ENCODE measurements at regions not wholly inside any gene's neighbourhood (a gene's known extent, or its start where the extent isn't known, plus 50 kb on each side); places are given as distances from the start of the nearest gene placed in this dataset.

DNA sequence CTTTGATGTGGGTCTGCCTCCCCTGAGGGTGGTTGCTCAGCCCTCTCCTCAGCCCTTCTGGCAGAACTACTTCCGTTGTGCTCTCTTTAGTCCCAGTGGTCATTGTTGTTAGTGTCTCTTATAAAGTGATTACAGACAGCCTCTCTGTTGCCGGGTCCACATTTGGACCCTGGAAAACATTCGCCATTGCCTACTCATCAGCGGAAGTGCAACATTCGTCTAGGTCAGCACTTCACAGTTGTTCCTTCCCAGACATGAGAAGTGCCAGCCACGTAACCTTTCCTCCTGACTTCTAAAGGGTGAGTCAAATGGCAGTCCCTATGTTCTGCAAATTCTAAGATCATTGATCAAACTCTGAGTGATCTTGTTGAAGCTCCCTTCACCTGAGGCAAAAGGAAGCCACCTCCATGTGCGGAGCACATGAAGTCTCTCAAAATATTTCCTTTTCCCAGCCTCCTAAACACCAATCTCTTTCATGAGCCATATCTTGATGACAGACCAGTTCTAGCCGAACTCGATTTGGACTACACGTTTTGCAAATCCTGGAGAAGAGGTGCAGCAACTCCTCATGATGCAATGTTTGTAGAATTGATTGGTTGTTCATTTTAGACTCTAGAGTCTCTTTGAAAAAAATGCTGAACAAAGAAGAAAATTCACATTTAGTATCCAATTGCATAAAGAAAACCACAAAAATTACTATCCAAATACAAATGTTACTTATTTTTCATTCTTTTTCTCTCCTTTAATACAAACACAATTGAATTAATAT, 163.8 kb downstream of the RPL10L start:
- H3K27ac ChIP-seq, result no peak overlapping the region
- TF ChIP-seq, protein P1, sequence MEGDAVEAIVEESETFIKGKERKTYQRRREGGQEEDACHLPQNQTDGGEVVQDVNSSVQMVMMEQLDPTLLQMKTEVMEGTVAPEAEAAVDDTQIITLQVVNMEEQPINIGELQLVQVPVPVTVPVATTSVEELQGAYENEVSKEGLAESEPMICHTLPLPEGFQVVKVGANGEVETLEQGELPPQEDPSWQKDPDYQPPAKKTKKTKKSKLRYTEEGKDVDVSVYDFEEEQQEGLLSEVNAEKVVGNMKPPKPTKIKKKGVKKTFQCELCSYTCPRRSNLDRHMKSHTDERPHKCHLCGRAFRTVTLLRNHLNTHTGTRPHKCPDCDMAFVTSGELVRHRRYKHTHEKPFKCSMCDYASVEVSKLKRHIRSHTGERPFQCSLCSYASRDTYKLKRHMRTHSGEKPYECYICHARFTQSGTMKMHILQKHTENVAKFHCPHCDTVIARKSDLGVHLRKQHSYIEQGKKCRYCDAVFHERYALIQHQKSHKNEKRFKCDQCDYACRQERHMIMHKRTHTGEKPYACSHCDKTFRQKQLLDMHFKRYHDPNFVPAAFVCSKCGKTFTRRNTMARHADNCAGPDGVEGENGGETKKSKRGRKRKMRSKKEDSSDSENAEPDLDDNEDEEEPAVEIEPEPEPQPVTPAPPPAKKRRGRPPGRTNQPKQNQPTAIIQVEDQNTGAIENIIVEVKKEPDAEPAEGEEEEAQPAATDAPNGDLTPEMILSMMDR (conservative IDR thresholded peaks at IDR 0.05), result no peak

DNA sequence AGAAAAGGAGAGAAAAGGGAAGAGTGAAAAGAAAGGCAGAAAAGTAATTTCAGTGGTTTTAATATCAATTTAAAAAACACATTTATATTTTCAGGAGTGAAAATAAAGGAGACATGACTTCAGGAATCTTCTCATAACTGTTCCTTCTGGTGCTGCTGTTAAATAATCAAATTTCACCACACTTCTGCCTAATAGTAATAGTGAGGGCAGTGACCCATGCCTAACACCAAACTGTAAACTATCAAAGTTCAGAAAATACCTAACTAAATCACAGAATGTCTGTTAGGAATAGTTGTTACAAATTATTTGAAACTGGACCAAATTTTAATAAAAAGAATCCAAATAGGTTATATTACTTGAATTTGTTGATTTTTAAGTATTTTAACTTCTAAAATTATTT, 169.4 kb downstream of the RPL10L start:
- no peak overlapping the region for H3K27ac ChIP-seq
- TF ChIP-seq, protein P1 (conservative IDR thresholded peaks at IDR 0.05), result no peak

DNA sequence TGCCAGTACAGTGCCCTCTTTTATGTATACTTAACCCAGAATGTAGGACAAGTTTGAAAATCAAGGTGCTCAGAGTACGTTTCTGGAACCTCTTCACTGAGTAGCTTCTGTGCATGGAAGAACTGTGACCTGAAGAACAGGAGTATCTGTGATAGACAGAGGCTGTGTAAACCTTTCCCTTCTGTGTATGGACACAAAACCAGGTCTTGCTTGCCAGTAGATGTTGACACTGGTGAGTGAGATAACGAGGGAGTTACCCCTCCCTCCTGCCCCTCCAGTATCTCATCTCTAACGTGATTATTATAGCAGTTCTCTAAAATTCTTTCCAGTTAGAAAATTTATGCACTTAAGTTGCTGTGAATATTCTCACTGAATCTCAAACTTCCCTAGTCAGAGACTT, 170.8 kb downstream of the RPL10L start:
- H3K27ac ChIP-seq, result no peak overlapping the region
- TF ChIP-seq, protein P1 (conservative IDR thresholded peaks at IDR 0.05), result no peak

DNA sequence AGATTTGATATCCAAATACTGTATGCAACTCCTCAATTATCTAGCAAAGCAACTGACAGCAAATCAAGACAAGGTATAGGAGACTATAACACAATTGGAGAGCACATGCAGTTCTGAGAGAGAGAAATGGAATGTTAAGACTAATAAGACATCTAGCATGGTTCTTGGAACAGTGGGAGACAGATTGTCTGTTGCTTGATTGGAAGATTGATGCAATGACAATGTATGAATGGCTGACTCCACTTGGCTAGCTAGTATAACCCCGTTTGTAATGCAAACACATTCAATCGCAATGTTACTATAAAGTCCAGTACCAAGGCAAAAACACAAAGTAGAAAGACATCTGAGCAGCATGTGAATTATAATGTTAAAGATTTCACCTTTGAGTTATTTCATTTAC, 179.3 kb downstream of the RPL10L start:
- TF ChIP-seq, protein P1 (conservative IDR thresholded peaks at IDR 0.05), result no peak
- no peak overlapping the region for H3K27ac ChIP-seq

DNA sequence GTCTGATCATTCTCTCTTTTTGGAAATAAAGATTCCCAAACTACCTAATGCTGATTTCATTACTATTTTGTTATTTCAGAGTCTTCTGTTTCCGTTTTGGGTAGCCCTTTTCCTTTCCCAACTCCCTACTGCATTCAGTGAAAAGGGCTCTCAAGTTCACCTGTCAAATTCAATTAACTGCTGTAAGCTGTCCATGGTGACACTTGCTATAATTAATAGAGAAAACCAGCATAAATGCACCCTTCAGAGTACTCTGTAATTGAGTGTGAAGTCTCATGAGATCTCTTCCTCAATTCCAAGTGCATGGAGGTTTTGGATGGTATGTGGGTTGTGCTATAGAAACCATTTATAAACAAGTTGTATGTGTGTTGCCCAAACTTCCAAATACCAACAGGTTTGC, 187.2 kb downstream of the RPL10L start:
- TF ChIP-seq, protein P1 (conservative IDR thresholded peaks at IDR 0.05), result no peak
- no peak overlapping the region for H3K27ac ChIP-seq

DNA sequence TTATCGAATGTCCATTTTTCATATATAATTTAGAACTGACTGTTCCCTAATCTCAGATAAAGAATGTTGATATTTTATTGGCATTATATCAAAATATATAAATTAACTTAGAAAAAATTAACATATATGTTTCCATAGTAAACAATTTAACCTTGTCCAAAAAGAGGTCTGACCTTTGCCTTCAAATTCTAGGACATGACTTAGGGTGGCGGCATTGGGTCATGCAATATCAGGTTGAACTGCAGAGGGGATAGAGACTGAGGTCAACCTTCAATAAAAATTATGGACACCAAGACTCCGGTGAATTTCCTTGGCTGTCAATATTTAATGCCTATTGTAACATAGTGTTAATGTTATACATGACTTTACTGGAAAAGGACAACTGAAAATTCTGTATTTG, 199.8 kb downstream of the RPL10L start:
- H3K27ac ChIP-seq, result no peak overlapping the region
- TF ChIP-seq, protein P1 (conservative IDR thresholded peaks at IDR 0.05), result no peak

DNA sequence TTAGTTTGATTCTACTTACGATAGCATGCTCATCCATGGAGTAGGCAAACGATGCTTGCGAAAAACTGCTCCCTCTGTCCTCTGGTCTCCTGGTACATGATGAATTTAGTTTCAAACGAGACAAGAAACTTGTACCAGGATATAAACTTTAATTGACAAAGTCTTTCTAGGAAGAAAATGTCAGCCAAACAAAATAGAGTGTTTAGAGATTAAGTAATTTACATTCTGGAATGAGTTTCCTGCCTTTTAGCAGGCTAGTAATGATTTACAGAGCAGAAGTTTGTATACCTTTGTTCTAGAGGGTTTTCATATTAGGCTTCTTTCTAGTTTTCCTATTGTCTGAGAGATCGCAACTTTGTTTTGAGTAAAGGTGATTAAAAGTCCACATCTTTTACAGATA, 206.9 kb downstream of the RPL10L start:
- TF ChIP-seq, protein P1 (conservative IDR thresholded peaks at IDR 0.05), result no peak
- H3K27ac ChIP-seq, result no peak overlapping the region

All from VCaP (cell line).